ENCODE measurements at regions not wholly inside any gene's neighbourhood (a gene's known extent, or its start where the extent isn't known, plus 50 kb on each side); places are given as distances from the start of the nearest gene placed in this dataset.

DNA sequence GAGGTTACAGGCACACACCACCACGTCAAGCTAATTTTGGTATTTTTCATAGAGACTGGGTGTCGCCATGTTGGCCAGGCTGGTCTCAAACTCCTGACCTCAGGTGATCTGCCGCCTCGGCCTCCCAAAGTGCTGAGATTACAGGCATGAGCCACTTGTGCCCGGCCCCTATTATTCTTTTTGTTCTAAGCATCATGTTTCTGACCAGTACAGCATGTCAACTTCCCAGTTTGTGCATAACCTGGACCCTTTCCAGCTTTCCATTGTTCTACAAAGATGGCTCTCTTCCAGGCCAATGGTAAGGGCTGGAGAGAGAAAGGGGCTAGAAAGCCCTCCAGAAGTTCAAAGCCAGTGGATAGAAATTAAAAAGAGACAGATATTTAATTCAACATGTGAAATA is 91.3 kb upstream of the TNFAIP3 start:
- intact Hi-C loops (cut with DNase I) = no loop called here
- H3K4me1 ChIP-seq = peaks cover 0 to 38% (median 2%) of the 10 kb centered on the region in 9 donors
- no peaks in the 10 kb centered on the region for H3K9me3 ChIP-seq
- H3K27me3 ChIP-seq = no peaks in the 10 kb centered on the region
- TF ChIP-seq, protein P1, sequence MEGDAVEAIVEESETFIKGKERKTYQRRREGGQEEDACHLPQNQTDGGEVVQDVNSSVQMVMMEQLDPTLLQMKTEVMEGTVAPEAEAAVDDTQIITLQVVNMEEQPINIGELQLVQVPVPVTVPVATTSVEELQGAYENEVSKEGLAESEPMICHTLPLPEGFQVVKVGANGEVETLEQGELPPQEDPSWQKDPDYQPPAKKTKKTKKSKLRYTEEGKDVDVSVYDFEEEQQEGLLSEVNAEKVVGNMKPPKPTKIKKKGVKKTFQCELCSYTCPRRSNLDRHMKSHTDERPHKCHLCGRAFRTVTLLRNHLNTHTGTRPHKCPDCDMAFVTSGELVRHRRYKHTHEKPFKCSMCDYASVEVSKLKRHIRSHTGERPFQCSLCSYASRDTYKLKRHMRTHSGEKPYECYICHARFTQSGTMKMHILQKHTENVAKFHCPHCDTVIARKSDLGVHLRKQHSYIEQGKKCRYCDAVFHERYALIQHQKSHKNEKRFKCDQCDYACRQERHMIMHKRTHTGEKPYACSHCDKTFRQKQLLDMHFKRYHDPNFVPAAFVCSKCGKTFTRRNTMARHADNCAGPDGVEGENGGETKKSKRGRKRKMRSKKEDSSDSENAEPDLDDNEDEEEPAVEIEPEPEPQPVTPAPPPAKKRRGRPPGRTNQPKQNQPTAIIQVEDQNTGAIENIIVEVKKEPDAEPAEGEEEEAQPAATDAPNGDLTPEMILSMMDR (IDR thresholded peaks at IDR 0.05) = no peak
- no peaks in the 10 kb centered on the region for H3K36me3 ChIP-seq
- H3K4me3 ChIP-seq = no peak overlapping the region
- DNase-seq (peak in 1 of 2 donors; percentile 63), ATAC-seq (peak; percentile 38 to 87 (median 76))
- 62 to 64% methylated on average over 5 of the region's 5 CpGs for WGBS, 2 donors
- peak overlapping the region in 1 of 10 donors; percentile 35 for H3K27ac ChIP-seq

DNA sequence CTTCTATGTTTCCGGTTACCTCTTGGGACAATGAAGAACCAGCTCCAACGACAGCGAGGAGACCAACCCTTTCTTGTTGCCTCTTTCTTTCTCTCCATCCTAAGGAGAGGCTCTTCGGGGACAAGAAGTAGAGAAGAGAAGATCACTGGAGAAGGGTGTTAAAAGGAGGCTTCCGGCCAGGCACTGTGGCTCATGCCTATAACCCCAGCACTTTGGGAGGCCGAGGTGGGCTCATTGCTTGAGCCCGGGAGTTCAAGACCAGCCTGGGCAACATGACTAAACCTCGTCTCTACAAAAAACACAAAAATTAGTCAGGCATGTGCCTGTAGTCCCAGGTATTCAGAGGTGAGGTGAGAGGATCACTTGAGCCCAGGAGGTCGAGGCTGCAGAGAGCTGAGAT is 90.8 kb upstream of the TNFAIP3 start:
- no peaks in the 10 kb centered on the region for H3K27me3 ChIP-seq
- H3K9me3 ChIP-seq = no peaks in the 10 kb centered on the region
- peaks cover 0 to 42% (median 2%) of the 10 kb centered on the region in 9 donors for H3K4me1 ChIP-seq
- ATAC-seq (no peak), DNase-seq (no peak)
- intact Hi-C loops (cut with DNase I) = no loop called here
- H3K4me3 ChIP-seq = no peak overlapping the region
- TF ChIP-seq, protein P1 (IDR thresholded peaks at IDR 0.05) = no peak
- no peak overlapping the region for H3K27ac ChIP-seq
- WGBS, 2 donors = 85 to 89% methylated on average over 9 of the region's 9 CpGs
- H3K36me3 ChIP-seq = no peaks in the 10 kb centered on the region

DNA sequence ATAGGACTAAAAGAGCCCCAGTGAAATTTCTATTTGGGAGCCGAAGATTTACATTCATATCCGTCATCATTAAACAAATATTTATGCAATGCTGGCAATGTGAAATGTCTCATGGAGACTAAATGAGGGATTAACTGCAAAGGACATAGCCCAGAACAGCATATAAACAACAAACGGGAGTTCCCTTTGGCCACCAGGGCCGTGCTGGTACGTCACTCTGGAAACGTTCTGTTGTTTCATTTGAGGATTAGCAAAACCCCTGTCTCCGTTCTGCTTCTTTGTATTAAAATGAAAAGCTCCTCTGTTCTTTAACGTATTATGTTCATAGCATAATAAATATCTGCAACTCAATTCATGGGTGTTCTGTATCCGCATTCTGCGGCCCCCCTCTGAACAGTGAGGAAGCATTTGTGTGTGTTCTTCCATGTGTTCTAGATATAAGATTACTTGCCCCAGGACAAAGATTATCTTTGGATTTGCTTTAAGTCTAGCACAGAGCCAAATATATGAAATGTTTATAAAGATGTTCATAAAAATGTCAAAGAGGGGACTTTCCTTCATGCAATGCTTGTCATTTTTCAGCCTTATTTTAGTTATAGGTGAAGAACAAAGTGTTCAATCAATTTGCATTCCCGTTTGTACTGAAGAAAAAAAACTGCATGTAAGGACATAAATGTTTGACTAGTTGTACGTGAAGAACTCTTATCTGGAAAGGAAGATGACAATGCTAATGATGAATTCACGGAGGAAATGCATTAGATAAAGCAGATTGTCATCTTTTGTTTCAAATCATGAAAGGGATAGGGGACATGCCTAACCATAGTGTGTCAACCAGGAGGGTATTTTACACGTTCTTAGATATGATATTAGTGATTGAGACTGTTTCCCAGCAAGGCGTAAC is 90.0 kb upstream of the TNFAIP3 start:
- no peaks in the 10 kb centered on the region for H3K36me3 ChIP-seq
- WGBS, 2 donors = 67 to 77% methylated on average over 15 of the region's 15 CpGs
- no peaks in the 10 kb centered on the region for H3K9me3 ChIP-seq
- ATAC-seq (no peak), DNase-seq (no peak)
- intact Hi-C loops (cut with DNase I) = no loop called here
- TF ChIP-seq, protein P1 (IDR thresholded peaks at IDR 0.05) = no peak
- H3K27ac ChIP-seq = no peak overlapping the region
- peaks cover 0 to 42% (median 2%) of the 10 kb centered on the region in 9 donors for H3K4me1 ChIP-seq
- no peak overlapping the region for H3K4me3 ChIP-seq
- no peaks in the 10 kb centered on the region for H3K27me3 ChIP-seq

GRCh38 chr6:137777687-137778075 is 89.4 kb upstream of the TNFAIP3 start:
- intact Hi-C loops (cut with DNase I) = no loop called here
- no peak overlapping the region for H3K27ac ChIP-seq
- 92 to 98% methylated on average over 1 of the region's 1 CpG for WGBS, 2 donors
- TF ChIP-seq, protein P1 (IDR thresholded peaks at IDR 0.05) = no peak
- no peaks in the 10 kb centered on the region for H3K36me3 ChIP-seq
- DNase-seq (no peak), ATAC-seq (no peak)
- no peak overlapping the region for H3K4me3 ChIP-seq
- H3K27me3 ChIP-seq = no peaks in the 10 kb centered on the region
- peaks cover 0 to 42% (median 2%) of the 10 kb centered on the region in 9 donors for H3K4me1 ChIP-seq
- no peaks in the 10 kb centered on the region for H3K9me3 ChIP-seq

Data from heart right ventricle (tissue), 16 donors.